Osteoblast (primary cell): ENCODE measurements at regions not wholly inside any gene's neighbourhood (a gene's known extent, or its start where the extent isn't known, plus 50 kb on each side); places are given as distances from the start of the nearest gene placed in this dataset.

ENCODE experiments used
- DNase-seq: peaks from one replicate; pipeline ENCODE4 v3.0.0; 2011; ENCODE audit warnings: low spot score, mixed read lengths; ENCODE audit not compliant: insufficient read length; ENCODE audit errors: missing footprints
- H2AFZ ChIP-seq: 2 replicates; pipeline ENCODE4 v1.6.0; 2011; ENCODE audit warnings: mild to moderate bottlenecking, low read length
- H3K27ac ChIP-seq: 2 replicates; pipeline ENCODE4 v1.5.1; 2011; ENCODE audit warnings: mild to moderate bottlenecking, low read depth, low read length, moderate library complexity
- H3K27me3 ChIP-seq: 2 replicates; pipeline ENCODE4 v1.6.0; 2012; ENCODE audit warnings: mild to moderate bottlenecking, control low read depth, inconsistent platforms, low read length, moderate library complexity; ENCODE audit not compliant: insufficient read depth
- H3K36me3 ChIP-seq: 2 replicates; pipeline ENCODE4 v1.5.1; 2011; ENCODE audit warnings: mild to moderate bottlenecking, low read length, control low read depth, moderate library complexity; ENCODE audit not compliant: insufficient read depth
- H3K4me1 ChIP-seq: 2 replicates; pipeline ENCODE4 v1.5.1; 2011; ENCODE audit warnings: mild to moderate bottlenecking, low read length, control low read depth, moderate library complexity; ENCODE audit not compliant: insufficient read depth
- H3K4me2 ChIP-seq: 2 replicates; pipeline ENCODE4 v1.6.0; 2011; ENCODE audit warnings: mild to moderate bottlenecking, low read length; ENCODE audit not compliant: insufficient read depth
- H3K4me3 ChIP-seq: fragments of 200-600 bp; sonication (generic); 3 replicates; pipeline ENCODE4 v1.5.1; 2012; ENCODE audit warnings: mild to moderate bottlenecking, low read length, inconsistent platforms; ENCODE audit not compliant: insufficient read depth
- H3K79me2 ChIP-seq: 2 replicates; pipeline ENCODE4 v1.6.0; 2012; ENCODE audit warnings: mild to moderate bottlenecking, low read length, control low read depth, inconsistent platforms; ENCODE audit not compliant: insufficient read depth
- H3K9me3 ChIP-seq: 2 replicates; pipeline ENCODE4 v1.5.1; 2011; ENCODE audit warnings: low read depth, low read length, control low read depth
- H4K20me1 ChIP-seq: 2 replicates; pipeline ENCODE4 v1.6.0; 2012; ENCODE audit warnings: mild to moderate bottlenecking, low read length, control low read depth; ENCODE audit not compliant: insufficient read depth
- TF ChIP-seq, protein P1 (sequence below): IDR thresholded peaks from 2 replicates; pipeline ENCODE4 v1.5.1; 2011; ENCODE audit warnings: mild to moderate bottlenecking, low read depth, low read length, moderate library complexity; ENCODE audit errors: extremely low read depth

DNA sequence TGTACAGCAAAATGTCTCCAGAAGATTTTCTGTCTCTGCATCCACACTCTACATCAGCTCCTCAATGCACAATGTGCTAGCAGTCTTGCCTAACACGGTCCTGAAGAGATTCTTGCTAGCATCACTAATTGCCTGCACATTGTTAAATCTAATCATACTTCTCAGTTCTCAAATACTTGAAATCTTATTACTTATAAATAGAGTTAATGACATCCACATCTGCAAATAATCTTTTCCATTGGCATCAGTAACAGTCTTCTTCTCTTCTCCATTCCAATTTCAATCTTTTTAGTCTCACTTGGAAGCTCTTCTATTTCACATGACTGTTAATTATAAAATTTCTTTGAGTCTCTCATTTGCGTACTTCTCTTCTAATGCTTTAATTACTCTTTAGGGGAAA lies 630.5 kb upstream of the SLITRK6 start:
- Histone ChIP-seq H2AFZ (no peak overlapping the region), H3K27me3 (no peaks in the 10 kb centered on the region), H3K4me1 (no peaks in the 10 kb centered on the region), H3K9me3 (no peaks in the 10 kb centered on the region), H3K79me2 (no peaks in the 10 kb centered on the region), H3K27ac (no peak overlapping the region), H3K4me2 (no peak overlapping the region), H3K36me3 (no peaks in the 10 kb centered on the region), H4K20me1 (no peaks in the 10 kb centered on the region), H3K4me3 (no peak overlapping the region)
- TF ChIP-seq, protein P1, sequence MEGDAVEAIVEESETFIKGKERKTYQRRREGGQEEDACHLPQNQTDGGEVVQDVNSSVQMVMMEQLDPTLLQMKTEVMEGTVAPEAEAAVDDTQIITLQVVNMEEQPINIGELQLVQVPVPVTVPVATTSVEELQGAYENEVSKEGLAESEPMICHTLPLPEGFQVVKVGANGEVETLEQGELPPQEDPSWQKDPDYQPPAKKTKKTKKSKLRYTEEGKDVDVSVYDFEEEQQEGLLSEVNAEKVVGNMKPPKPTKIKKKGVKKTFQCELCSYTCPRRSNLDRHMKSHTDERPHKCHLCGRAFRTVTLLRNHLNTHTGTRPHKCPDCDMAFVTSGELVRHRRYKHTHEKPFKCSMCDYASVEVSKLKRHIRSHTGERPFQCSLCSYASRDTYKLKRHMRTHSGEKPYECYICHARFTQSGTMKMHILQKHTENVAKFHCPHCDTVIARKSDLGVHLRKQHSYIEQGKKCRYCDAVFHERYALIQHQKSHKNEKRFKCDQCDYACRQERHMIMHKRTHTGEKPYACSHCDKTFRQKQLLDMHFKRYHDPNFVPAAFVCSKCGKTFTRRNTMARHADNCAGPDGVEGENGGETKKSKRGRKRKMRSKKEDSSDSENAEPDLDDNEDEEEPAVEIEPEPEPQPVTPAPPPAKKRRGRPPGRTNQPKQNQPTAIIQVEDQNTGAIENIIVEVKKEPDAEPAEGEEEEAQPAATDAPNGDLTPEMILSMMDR = no peak
- DNase-seq = no peak

DNA sequence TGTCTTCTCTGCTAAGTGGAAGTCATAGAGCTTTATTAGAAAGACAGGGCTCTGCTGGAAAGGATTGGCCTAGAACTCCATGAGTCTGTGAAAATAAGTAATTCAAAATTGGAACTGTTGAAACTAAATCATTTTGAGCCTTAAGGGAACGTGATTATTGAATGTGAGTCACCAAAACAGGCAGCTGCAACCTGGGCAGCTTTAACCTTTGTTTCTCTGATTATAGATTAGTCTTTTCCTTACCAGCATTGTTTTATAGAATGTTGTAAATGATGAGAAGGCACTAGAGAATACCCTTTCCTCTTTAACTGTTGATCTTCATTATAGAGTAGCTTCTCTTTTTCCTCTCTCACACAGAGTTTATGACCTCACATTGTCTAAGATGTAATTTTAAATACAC lies 638.8 kb upstream of the SLITRK6 start:
- TF ChIP-seq, protein P1 = no peak
- Histone ChIP-seq H3K4me1 (no peaks in the 10 kb centered on the region), H2AFZ (no peak overlapping the region), H3K27me3 (no peaks in the 10 kb centered on the region), H3K27ac (no peak overlapping the region), H4K20me1 (no peaks in the 10 kb centered on the region), H3K9me3 (peaks cover 3% of the 10 kb centered on the region), H3K79me2 (no peaks in the 10 kb centered on the region), H3K4me3 (no peak overlapping the region), H3K4me2 (no peak overlapping the region), H3K36me3 (no peaks in the 10 kb centered on the region)
- DNase-seq = no peak

DNA sequence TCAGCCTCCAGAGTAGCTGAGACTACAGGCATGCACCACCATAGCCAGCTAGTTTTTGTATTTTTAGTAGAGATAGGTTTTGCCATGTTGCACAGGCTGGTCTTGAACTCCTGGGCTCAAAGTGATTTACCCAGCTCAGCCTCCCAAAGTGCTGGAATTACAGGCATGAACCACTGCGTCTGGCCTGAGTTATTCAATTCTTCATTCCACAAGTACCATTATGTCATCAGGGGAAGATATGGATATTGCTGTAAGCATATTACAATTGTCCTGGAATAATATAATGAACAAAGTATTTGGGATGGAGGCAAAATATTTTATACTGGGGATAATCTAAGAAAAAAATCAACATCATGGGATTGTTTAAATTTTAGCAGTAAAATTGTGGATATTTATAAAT lies 646.0 kb upstream of the SLITRK6 start:
- Histone ChIP-seq H3K9me3 (peaks cover 6% of the 10 kb centered on the region), H3K4me3 (no peak overlapping the region), H2AFZ (no peak overlapping the region), H4K20me1 (no peaks in the 10 kb centered on the region), H3K36me3 (no peaks in the 10 kb centered on the region), H3K4me2 (no peak overlapping the region), H3K4me1 (no peaks in the 10 kb centered on the region), H3K27ac (no peak overlapping the region), H3K27me3 (no peaks in the 10 kb centered on the region), H3K79me2 (no peaks in the 10 kb centered on the region)
- TF ChIP-seq, protein P1 = no peak
- no peak for DNase-seq

DNA sequence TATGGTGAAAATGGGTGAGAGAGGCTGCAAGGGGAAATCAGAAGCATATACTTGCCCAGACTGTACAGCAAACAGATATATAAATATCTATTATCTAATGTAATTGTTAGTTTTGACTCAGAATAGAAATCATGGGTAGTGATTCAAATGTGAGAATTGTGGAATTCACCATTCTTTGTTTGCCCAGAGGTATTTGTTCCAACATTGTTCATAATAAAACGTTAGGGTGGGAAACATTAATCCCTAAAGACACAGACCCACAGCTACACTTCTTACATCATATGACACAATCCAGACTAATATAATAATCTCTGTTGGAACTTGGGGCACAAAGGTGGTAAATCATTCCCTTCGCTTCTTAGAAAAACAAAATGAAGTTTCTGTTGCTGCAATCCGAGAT lies 646.5 kb upstream of the SLITRK6 start:
- no peak overlapping the region for H3K4me3 ChIP-seq

More for the DNA sequence above, 646.5 kb upstream of the SLITRK6 start:
- TF ChIP-seq, protein P1 = no peak
- H3K79me2 ChIP-seq = no peaks in the 10 kb centered on the region
- no peaks in the 10 kb centered on the region for H3K27me3 ChIP-seq
- H2AFZ ChIP-seq = no peak overlapping the region
- H3K4me1 ChIP-seq = no peaks in the 10 kb centered on the region
- peaks cover 6% of the 10 kb centered on the region for H3K9me3 ChIP-seq
- DNase-seq = no peak
- no peak overlapping the region for H3K4me2 ChIP-seq
- H4K20me1 ChIP-seq = no peaks in the 10 kb centered on the region
- H3K27ac ChIP-seq = no peak overlapping the region
- no peaks in the 10 kb centered on the region for H3K36me3 ChIP-seq
